Peyer's patch (tissue), 4 donors: ENCODE measurements at regions not wholly inside any gene's neighbourhood (a gene's known extent, or its start where the extent isn't known, plus 50 kb on each side); places are given as distances from the start of the nearest gene placed in this dataset.

Experiments used
- DNase-seq, 3 donors: peaks; one replicate each; pipeline ENCODE4 v3.0.0-alpha.2; 2017 to 2019
- H3K27ac ChIP-seq, 4 donors: fragments of 200-600 bp; sonication (generic); one replicate each; pipeline ENCODE4 v1.5.1; 2016 to 2019
- H3K27me3 ChIP-seq, 2 donors: fragments of 200-600 bp; sonication (generic); one replicate each; pipeline ENCODE4 v1.5.1; 2019
- H3K36me3 ChIP-seq, 3 donors: fragments of 200-600 bp; sonication (generic); one replicate each; pipeline ENCODE4 v1.5.1; 2016 to 2019
- H3K4me1 ChIP-seq, 4 donors: fragments of 200-600 bp; sonication (generic); one replicate each; pipeline ENCODE4 v1.5.1; 2016 to 2019
- H3K4me3 ChIP-seq, 4 donors: fragments of 200-600 bp; sonication (generic); 1 replicate in 3 of 4; 2 replicates in 1 of 4; pipeline ENCODE4 v1.5.1; 2016 to 2019; ENCODE audit warnings: mild to moderate bottlenecking in 1 of 4
- H3K9me3 ChIP-seq, 4 donors: fragments of 200-600 bp; sonication (generic); one replicate each; pipeline ENCODE4 v1.5.1; 2016 to 2019; ENCODE audit warnings: mild to moderate bottlenecking in 1 of 4
- POLR2A ChIP-seq, 2 donors: fragments of 450-650 bp; IDR thresholded peaks; one replicate each; pipeline ENCODE4 v1.5.1; 2017; ENCODE audit warnings: antibody characterized with exemption in 2 of 2, mild to moderate bottlenecking in 2 of 2, moderate library complexity in 2 of 2
- TF ChIP-seq, protein P1 (sequence below), 6 experiments: fragments of 450-650 bp in 4 of 6; fragments of 200-600 bp in 2 of 6; sonication (generic) in 1 of 6; IDR thresholded peaks; one replicate each; pipeline ENCODE4 v1.5.1; 2017 to 2019; ENCODE audit warnings: antibody characterized with exemption in 6 of 6, mild to moderate bottlenecking in 3 of 6, moderate library complexity in 1 of 6

- TF ChIP-seq POLR2A (IDR thresholded peaks at IDR 0.05): no peak
- TF ChIP-seq, protein P1, sequence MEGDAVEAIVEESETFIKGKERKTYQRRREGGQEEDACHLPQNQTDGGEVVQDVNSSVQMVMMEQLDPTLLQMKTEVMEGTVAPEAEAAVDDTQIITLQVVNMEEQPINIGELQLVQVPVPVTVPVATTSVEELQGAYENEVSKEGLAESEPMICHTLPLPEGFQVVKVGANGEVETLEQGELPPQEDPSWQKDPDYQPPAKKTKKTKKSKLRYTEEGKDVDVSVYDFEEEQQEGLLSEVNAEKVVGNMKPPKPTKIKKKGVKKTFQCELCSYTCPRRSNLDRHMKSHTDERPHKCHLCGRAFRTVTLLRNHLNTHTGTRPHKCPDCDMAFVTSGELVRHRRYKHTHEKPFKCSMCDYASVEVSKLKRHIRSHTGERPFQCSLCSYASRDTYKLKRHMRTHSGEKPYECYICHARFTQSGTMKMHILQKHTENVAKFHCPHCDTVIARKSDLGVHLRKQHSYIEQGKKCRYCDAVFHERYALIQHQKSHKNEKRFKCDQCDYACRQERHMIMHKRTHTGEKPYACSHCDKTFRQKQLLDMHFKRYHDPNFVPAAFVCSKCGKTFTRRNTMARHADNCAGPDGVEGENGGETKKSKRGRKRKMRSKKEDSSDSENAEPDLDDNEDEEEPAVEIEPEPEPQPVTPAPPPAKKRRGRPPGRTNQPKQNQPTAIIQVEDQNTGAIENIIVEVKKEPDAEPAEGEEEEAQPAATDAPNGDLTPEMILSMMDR (IDR thresholded peaks at IDR 0.05): no peak
- no peaks in the 10 kb centered on the region for H3K27me3 ChIP-seq
Measured at GRCh38 chr1:78286686-78287085, 204.1 kb upstream of the PTGFR start.

GRCh38 chr1:78289603-78290002 lies 201.2 kb upstream of the PTGFR start:
- DNase-seq: no peak
- no peaks in the 10 kb centered on the region for H3K36me3 ChIP-seq
- no peak overlapping the region for H3K4me3 ChIP-seq
- no peaks in the 10 kb centered on the region for H3K27me3 ChIP-seq
- no peaks in the 10 kb centered on the region for H3K4me1 ChIP-seq
- TF ChIP-seq, protein P1 (IDR thresholded peaks at IDR 0.05): no peak
- no peak for TF ChIP-seq POLR2A (IDR thresholded peaks at IDR 0.05)
- H3K9me3 ChIP-seq: no peaks in the 10 kb centered on the region
- H3K27ac ChIP-seq: no peak overlapping the region

More at GRCh38 chr1:78286686-78287085, 204.1 kb upstream of the PTGFR start:
- H3K36me3 ChIP-seq: no peaks in the 10 kb centered on the region
- no peak overlapping the region for H3K27ac ChIP-seq
- H3K9me3 ChIP-seq: no peaks in the 10 kb centered on the region
- DNase-seq: no peak
- no peak overlapping the region for H3K4me3 ChIP-seq
- no peaks in the 10 kb centered on the region for H3K4me1 ChIP-seq

GRCh38 chr1:78291418-78291817 lies 199.4 kb upstream of the PTGFR start:
- Histone ChIP-seq H3K4me1 (no peaks in the 10 kb centered on the region), H3K27me3 (no peaks in the 10 kb centered on the region), H3K9me3 (no peaks in the 10 kb centered on the region), H3K4me3 (no peak overlapping the region), H3K27ac (no peak overlapping the region), H3K36me3 (no peaks in the 10 kb centered on the region)
- TF ChIP-seq, protein P1 (IDR thresholded peaks at IDR 0.05): no peak
- TF ChIP-seq POLR2A (IDR thresholded peaks at IDR 0.05): no peak
- DNase-seq: no peak

- Histone ChIP-seq H3K36me3 (no peaks in the 10 kb centered on the region), H3K9me3 (no peaks in the 10 kb centered on the region), H3K27ac (no peak overlapping the region), H3K4me3 (no peak overlapping the region), H3K4me1 (no peaks in the 10 kb centered on the region), H3K27me3 (no peaks in the 10 kb centered on the region)
- no peak for DNase-seq
- TF ChIP-seq, protein P1 (IDR thresholded peaks at IDR 0.05): no peak
- TF ChIP-seq POLR2A (IDR thresholded peaks at IDR 0.05): no peak
Measured at GRCh38 chr1:78291872-78292271, 198.9 kb upstream of the PTGFR start.

GRCh38 chr1:78292361-78292760 lies 198.4 kb upstream of the PTGFR start:
- Histone ChIP-seq H3K36me3 (no peaks in the 10 kb centered on the region), H3K4me3 (no peak overlapping the region), H3K27me3 (no peaks in the 10 kb centered on the region), H3K27ac (no peak overlapping the region), H3K4me1 (no peaks in the 10 kb centered on the region), H3K9me3 (no peaks in the 10 kb centered on the region)
- DNase-seq: no peak
- no peak for TF ChIP-seq POLR2A (IDR thresholded peaks at IDR 0.05)
- TF ChIP-seq, protein P1 (IDR thresholded peaks at IDR 0.05): no peak

GRCh38 chr1:78297836-78298235 lies 192.9 kb upstream of the PTGFR start:
- Histone ChIP-seq H3K27ac (no peak overlapping the region), H3K27me3 (no peaks in the 10 kb centered on the region), H3K4me1 (no peaks in the 10 kb centered on the region), H3K4me3 (no peak overlapping the region), H3K9me3 (no peaks in the 10 kb centered on the region), H3K36me3 (no peaks in the 10 kb centered on the region)
- TF ChIP-seq, protein P1 (IDR thresholded peaks at IDR 0.05): no peak
- TF ChIP-seq POLR2A (IDR thresholded peaks at IDR 0.05): no peak
- DNase-seq: no peak
